Germinal center (tissue), 1 donor: ENCODE measurements at regions not wholly inside any gene's neighbourhood (a gene's known extent, or its start where the extent isn't known, plus 50 kb on each side); places are given as distances from the start of the nearest gene placed in this dataset.
"Not testable (repeated sequence)": the region's sequence is repeated elsewhere in the genome, so short reads cannot be mapped to it uniquely, and the experiment has no call there.

Source experiments
- DNase-seq: peaks from one replicate; pipeline ENCODE4 v3.0.0; 2012; ENCODE audit warnings: mixed read lengths, low spot score

- no peak for DNase-seq
Observed at GRCh38 chr12:68422956-68423574, 90.9 kb upstream of the MDM1 start.

- DNase-seq: no peak
Observed at GRCh38 chr12:68425998-68426397, 93.8 kb upstream of the MDM1 start.

GRCh38 chr12:68428211-68428610 is 96.0 kb upstream of the MDM1 start:
- no peak for DNase-seq

GRCh38 chr12:68428724-68429501 is 96.8 kb upstream of the MDM1 start:
- no peak for DNase-seq

- no peak for DNase-seq
Observed at GRCh38 chr12:68429696-68430095, 97.5 kb upstream of the MDM1 start.

GRCh38 chr12:68431786-68432185 is 99.6 kb upstream of the MDM1 start:
- DNase-seq: no peak

GRCh38 chr12:68432622-68433021 is 100.5 kb upstream of the MDM1 start:
- no peak for DNase-seq

GRCh38 chr12:68434391-68435298 is 102.5 kb upstream of the MDM1 start:
- DNase-seq: no peak

GRCh38 chr12:68435299-68435637 is 103.1 kb upstream of the MDM1 start:
- DNase-seq: no peak

- DNase-seq: no peak
Observed at GRCh38 chr12:68435816-68436215, 103.7 kb upstream of the MDM1 start.

- no peak for DNase-seq
Observed at GRCh38 chr12:68438601-68439000, 106.4 kb upstream of the MDM1 start.

- DNase-seq: no peak
Observed at GRCh38 chr12:68439368-68440045, 107.3 kb upstream of the MDM1 start.

- DNase-seq: no peak
Observed at GRCh38 chr12:68440068-68440581, 108.0 kb upstream of the MDM1 start.

GRCh38 chr12:68441167-68441566 is 109.0 kb upstream of the MDM1 start:
- DNase-seq: no peak

GRCh38 chr12:68442353-68442972 is 110.3 kb upstream of the MDM1 start:
- DNase-seq: not testable (repeated sequence)

GRCh38 chr12:68443695-68444094 is 111.5 kb upstream of the MDM1 start:
- DNase-seq: not testable (repeated sequence)

- DNase-seq: no peak
Observed at GRCh38 chr12:68445824-68446223, 113.7 kb upstream of the MDM1 start.

GRCh38 chr12:68446384-68446783 is 114.2 kb upstream of the MDM1 start:
- no peak for DNase-seq

- DNase-seq: no peak
Observed at GRCh38 chr12:68446901-68447796, 115.0 kb upstream of the MDM1 start.

- no peak for DNase-seq
Observed at GRCh38 chr12:68447797-68448260, 115.7 kb upstream of the MDM1 start.
